Activated CD8-positive, alpha-beta memory T cell treated with anti-CD3 and anti-CD28 coated beads, Interleukin-2, amount 50 U/mL, for 4 hours (primary cell): ENCODE measurements at regions not wholly inside any gene's neighbourhood (a gene's known extent, or its start where the extent isn't known, plus 50 kb on each side); places are given as distances from the start of the nearest gene placed in this dataset.
"Not testable (repeated sequence)": the region's sequence is repeated elsewhere in the genome, so short reads cannot be mapped to it uniquely, and the experiment has no call there.

Experiments
- DNase-seq: peaks from one replicate; pipeline ENCODE4 v3.0.0-alpha.2; 2020

DNA sequence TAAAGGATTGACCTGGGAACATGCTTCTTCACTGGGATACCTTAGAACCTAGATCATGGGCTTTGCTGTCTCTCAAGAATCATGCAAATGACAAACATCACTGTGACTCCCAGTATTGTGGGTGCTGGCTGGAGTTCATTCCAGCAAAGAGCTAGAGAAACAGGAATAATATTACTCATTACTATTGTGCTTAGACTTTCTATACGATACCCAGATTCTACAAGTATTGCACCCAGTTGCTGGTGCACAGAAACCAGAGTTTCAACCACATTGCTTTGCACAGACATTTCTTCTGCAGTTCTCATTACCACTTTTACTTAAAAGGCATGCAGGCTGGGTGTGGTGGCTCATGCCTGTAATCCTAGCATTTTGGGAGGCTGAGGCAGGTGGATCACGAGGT lies 220.4 kb upstream of the ZNF217 start:
- no peak for DNase-seq

DNA sequence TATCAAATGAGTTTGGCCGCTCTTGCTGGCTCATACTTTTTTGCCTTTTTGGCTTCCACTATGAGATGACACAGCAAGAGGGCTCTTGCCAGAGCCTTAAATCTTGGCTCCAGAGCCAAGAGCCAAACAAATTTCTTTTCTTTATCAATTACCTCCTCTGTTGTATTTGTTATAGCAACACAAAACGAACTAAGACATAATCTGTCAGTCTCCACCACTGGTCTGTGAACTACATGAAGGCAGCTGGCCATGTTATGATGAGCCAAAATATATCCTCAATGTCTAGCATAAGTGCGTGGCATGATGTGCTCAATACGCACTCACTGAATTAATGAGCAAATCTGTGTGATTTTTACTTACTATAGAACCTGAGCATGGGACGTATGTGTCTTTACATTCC lies 220.0 kb upstream of the ZNF217 start:
- no peak for DNase-seq

DNA sequence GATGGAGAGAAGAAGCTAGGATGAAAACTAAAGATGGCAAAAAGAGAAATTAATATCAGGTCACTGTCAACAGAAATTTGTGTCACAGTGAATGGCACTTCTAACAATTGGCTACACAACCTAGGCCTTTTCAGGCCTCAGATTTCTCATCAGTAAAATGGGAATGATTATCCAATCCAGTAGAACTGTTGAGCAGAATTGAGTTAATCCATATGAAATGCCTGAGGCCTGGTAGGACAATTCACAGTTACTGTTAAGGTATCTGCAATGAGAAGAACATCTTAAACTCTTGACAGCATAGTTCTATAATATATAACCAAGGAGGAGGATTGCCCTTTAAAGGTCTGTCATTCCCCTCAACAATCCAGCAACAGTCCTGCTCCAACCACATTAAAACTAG lies 217.9 kb upstream of the ZNF217 start:
- DNase-seq: no peak

DNA sequence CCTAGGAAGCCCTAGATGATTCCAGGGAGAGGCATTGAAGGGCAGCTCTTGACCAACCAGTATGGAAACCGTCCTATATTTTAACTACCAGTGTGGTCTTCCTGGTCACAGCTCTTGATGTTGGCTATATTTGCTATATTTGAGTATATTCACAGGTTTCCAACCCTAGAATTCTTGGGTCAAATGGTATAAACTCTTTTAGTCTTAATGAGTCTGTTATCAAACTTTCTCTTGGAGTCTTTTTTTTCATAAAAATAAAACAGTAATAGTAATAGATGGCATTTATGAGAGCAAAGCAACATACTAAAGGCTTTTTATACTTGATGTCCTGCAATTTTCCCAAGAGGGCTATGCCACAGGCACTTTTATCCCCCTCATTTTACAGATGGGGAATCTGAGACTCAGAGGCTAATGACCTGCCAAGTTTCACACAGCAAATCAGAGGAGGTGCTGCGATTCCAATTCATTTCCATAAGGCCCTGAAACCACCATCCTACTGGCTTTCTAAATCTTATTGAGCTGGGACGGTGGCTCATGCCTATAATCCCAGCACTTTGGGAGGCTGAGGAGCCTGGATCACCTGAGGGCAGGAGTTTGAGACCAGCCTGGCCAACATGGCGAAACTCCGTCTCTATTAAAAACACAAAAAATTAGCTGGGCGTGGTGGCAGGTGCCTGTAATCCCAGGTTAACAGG lies 217.2 kb upstream of the ZNF217 start:
- no peak for DNase-seq

DNA sequence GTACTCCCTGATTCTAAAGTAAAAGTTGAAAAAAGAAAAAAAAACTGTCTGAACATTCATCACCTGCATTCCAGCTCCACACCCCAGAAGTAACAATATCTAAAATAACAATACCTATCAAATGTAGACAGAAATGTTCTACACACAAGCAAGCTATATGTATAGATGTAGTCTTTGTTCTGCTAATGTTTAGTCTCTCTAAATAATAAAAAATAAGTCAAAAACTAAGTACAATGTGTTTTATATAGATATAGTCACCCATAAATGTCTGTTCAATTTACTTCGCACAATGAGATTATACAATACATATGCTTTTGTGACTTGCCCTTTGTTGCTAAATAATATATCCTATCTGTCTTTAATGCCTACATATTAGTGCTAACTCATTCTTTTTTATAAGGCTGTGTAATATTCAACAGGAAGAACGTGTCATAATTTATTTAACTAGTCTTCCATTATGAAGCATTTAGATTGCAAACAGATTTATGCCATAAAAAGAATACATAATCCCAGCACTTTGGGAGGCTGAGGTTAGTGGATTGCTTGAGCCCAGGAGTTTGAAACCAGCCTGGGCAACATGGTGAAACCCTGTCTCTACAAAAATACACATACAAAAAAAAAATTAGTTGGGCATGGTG lies 216.2 kb upstream of the ZNF217 start:
- DNase-seq: no peak

DNA sequence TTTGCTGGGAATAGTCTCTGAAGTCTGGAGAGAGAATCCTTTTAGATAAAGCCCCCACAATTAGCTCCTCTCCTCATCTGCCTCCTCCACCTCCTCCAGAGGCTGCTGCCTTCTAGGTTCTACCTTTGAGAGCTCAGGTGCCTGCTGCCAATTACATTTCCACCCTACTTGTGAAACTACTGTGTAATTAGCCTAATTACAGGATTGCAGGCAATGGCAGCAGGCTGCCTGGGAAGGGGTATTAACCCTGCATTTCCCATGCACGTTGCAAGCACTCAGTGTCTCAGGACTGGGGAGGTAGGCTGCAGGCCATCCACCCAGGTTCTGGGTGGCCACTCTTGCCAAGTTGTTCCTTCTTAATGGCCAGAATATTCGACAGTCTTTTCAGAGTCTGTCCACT lies 215.6 kb upstream of the ZNF217 start:
- DNase-seq: no peak

DNA sequence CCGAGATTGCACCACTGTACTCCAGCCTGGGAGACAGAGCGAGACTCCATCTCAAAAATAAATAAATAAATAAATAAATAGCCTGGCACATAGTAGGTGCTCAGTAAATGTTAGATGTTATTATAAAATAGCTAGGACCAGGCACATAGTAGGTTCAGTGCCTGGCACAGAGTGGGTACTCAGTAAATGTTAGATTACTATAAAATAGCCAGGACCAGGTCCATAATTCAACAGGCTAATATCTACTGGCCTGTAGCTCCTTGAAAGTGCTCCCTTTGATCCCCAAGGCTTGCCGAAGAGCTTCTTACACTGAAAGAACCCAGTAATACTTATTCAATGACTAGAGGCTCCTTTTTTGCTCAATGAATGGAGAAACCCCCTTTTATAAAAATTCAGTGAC lies 215.1 kb upstream of the ZNF217 start:
- DNase-seq: no peak

DNA sequence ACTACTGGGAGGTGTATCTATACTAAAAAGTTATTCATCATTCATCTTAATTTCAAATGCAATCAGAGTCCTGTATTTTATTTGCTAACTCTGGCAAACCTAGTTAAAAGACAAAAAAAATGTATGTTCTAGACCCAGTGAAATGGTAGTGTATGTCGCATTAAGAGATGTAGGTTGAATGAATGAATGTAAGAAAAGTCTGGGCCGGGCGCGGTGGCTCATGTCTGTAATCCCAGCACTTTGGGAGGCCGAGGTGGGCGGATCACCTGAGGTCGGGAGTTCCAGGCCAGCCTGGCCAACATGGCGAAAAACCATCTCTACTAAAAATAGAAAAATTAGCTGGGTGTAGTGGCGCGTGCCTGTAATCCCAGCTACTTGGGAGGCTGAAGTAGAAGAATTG lies 214.7 kb upstream of the ZNF217 start:
- DNase-seq: not testable (repeated sequence)

DNA sequence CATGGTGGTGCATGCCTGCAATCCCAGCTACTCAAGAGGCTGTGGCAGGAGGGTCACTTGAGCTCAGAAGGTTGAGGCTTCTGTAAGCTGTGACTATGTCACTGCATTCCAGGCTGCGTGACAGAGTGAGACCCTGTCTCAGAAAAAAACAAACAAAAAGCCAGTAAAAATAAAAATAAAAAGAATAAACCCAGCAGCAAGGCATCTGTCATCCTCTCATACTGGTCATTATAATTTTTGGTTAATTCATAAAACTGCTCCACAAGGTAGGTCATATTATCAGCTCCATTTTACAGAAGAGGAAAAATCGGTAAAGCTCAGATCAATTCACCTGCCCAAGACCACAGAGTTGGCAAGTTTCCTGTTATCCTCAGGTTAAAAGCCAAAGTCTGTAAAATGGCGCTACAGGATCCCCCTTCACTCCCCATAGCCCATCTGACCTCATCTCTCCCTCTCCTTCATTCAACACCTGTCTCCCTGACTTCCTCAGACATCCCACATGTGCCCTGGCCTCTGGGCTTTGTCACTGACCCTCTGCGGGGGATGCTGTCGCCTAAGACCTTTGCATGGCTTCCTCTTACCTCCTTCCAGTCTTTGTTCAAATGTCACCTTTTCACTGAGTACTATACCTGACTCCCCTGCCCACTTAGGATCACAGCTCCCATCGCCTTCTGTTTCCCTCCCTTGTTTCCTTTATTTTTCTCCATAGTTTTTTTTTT lies 213.2 kb upstream of the ZNF217 start:
- no peak for DNase-seq

DNA sequence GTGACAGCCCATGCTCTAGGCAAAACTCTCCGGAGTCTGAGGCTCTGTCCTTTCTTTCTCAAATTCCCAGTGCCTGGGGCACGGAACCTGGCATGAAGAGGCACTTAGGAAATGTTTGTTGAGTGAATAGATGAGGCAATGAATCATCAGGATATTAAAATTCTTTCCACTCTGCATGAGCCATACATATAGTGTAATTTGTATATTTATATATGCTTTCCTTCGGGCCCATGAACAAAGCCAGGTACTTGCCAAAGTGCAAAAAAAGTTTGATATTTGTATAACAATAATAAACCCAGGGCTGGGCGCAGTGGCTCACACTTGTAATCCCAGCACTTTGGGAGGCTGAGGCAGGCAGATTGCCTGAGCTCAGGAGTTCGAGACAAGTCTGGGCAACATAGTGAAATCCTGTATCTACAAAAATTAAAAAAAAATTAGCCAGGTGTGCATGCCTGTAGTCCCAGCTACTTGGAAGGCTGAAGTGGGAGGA lies 212.3 kb upstream of the ZNF217 start:
- DNase-seq: no peak

DNA sequence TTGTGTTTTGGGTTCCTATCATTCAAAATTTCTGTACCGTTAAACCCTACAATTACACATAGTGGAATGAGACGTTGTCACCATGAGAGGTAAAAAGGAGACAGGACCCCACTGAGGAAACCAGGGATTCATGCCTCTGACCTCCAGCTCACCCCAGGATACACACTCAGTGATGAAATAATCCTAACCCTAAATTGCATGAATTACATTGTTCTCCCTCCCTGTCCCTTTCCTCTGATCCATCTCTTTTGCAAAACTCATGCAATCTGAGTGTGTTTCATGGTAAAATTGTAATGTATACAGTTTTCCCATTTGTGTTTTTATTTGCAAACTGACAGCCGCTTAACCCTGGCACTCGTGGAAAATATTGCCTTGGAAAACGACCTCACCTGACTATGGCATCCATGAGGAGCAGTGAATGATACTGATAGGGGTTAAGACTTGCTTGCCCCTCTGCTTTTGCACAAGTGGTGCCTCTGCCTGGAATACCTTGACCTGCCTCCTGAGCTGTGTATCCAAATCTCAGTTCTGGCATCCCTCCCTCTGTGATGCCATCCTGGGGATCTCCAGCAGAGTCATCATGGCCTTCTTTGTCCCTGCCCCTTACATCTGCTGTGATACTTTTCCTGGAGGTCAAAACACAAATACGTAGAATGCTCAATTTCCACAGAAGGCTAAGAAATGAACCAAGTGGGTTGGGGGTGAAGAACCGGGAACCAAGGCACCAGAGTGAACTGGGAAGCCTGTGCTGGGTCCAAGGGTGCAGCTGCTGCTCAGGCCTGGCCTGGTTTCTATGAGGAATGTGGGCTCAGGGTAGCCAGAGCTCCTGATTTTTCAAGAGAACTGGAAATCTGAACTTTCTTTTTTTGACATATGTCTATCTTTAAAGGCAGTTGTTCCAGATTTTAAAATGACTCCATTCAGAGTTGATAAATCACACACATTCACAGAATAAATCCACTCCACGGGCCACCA lies 211.6 kb upstream of the ZNF217 start:
- DNase-seq: no peak

DNA sequence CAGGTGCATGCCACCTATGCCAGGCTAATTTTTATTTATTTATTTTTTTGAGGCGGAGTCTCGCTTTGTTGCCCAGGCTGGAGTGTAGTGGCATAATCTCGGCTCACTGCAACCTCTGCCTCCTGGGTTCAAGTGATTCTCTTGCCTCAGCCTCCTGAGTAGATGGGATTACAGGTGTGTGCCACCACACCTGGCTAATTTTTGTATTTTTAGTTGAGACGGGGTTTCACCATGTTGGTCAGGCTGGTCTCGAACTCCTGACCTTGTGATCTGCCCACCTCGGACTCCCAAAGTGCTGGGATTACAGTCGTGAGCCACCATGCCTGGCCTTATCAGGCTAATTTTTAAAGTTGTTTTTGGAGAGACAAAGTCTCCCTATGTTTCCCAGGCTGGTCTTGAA lies 210.7 kb upstream of the ZNF217 start:
- not testable (repeated sequence) for DNase-seq

DNA sequence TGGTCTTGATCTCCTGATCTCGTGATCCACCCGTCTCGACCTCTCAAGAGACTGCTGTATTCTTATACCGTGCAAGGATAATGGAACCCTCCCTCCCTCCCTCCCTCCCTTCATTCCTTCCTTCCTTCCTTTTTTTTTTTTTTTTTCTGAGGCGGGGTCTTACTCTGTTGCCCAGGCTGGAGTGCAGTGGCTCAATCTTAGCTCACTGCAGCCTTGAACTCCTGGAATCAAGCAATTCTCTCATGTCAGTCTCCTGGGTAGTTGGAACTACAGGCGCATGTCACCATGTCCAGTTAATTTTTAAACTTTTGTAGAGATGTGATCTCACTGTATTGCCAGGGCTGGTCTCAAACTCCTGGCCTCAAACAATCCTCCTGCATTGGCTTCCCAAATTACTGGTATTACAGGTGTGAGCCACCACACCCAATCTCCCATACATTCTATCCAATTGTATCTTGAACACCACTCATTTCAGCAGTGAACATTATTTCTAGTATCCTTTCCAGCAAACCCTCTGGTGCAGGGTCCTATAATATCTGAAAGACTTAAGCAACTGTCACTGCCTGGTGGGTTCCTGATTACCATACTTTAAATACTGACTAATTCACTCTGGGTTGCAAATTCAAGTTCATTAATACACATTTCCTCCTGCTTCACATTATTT lies 210.0 kb upstream of the ZNF217 start:
- DNase-seq: no peak

DNA sequence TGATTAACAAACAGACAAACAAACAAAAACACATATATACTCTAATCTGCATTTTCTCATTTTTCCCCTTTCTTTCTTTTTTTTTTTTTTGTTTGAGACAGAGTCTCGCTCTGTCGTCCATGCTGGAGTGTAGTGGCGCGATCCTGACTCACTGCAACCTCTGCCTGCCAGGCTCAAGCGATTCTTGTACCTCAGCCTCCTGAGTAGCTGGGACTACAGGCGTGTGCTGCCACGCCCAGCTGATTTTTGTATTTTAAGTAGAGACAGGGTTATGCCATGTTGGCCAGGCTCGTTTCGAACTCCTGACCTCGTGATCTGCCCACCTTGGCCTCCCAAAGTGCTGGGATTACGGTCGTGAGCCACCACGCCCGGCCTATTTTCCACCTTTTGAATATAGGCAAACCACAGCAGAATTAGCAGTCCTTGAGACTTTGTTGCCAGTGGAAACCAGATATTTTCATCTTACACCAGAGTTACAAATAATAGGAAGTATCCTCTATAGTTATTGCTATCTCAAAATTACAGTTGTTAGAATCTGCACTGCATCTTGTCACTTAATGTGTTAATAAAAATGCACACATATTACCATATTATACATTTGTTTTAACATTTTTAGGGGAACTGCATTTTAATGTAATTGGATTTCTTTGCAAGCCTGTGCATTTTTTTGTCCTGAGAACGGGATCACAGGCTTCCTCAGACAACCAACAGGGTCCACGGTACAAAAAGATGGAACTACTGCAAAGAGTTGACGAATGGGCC lies 208.2 kb upstream of the ZNF217 start:
- no peak for DNase-seq

DNA sequence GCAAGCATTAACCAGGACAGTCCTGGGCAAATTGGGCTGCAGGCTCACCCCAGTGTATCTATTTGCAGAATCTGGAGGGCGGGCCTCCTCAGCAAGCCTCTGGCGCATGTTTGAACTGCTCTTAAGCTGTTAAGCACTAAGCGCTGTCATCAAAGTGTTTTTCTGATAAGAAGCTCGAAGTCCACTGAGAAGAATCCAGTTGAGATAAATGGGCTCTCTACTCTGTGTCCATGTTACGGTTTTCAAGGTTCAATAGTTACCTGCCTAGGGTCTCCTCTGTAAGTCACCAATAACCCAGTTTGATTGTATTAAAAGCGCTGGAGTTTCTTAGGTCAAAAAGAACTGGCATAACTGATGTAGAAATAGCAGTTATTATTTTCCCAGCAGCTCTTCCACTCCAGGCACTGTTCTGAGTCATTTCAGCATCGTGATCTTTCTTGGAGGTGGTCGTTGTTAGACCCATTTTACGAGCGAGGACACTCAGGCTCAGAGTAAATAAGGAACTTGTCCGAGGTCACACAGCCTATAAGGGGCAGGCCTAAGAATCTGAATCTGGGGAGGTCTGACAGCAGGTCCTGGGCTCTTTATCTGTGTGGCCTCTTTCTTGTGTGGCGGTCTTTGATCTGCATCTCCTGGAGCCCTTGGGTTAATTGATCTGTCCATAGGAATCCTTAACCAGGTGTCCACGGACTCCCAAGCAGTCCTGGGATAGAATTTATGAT lies 207.4 kb upstream of the ZNF217 start:
- no peak for DNase-seq

DNA sequence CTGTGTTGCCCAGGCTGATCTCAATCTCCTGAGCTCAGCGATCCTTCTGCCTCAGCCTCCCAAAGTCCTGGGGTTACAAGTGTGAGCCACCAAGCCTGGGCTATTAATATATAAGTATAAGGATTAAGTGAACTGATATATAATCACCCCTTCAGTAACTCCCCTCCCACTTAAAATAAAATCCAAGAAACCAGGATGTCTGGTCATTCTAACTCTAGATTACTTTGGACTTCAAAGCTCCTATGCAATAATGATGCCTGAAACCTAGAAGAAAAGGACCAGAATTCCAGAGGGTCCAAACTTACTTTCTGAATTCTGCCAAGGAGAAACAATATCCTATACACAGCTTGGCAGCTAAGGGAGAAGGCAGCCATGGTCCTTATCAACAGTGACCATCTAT lies 206.8 kb upstream of the ZNF217 start:
- DNase-seq: no peak

DNA sequence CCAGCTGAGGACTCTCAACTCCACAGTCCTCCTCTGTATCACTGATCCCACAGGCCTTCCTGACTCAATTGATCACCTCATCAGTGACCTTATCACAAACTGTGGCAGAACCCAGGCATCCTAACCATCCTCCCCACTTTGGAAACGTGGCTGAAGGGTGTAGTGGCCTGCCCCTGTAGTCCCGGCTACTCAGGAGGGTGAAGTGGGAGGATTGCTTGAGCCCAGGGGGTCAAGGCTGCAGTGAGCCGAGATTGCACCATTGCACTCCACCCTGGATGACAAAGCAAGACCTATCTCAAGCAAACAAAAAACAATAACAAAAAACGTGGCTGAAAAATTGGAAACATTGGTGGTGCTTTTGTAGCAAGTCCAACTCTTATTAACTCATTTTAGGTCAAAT lies 203.4 kb upstream of the ZNF217 start:
- DNase-seq: no peak

DNA sequence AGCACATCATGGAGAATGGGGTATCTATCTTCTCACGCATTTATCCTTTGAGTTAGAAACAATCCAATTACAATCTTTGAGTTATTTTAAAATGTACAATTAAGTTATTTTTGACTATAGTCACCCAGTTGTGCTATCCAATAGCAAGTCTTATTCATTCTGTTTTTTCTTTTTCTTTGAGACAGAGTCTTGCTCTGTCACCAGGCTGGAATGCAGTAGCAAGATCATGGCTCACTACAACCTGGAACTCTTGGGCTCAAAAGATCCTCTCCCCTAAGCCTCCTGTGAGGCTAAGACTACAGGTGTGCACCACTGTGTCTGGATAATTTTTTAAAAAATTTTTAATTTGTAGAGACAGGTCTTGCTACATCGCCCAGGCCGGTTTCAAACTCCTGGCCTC lies 201.5 kb upstream of the ZNF217 start:
- DNase-seq: no peak

DNA sequence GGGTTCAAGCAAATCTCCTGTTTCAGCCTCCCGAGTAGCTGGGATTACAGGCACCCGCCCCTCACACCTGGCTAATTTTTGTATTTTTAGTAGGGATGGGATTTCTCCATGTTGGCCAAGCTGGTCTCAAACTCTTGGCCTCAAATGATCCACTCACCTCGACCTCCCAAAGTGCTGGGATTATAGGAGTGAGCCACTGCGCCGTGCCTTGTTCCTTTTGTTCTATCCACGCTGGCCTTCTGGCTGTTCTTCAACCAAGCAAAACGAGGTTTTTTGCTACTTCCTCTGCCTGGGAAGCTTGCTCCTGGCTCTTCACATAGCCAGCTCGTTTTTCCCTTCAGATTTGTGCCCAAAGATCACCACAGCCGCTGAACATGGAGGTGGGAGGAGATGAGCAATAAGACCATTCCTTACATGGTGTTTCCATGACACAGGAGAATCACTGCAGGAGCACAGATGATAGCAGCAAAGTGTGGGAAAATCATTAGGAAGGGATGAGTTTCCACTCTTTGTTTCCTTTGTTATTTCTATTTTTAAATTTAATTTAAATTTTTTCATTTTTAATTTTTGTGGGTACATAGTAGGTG lies 201.0 kb upstream of the ZNF217 start:
- no peak for DNase-seq

DNA sequence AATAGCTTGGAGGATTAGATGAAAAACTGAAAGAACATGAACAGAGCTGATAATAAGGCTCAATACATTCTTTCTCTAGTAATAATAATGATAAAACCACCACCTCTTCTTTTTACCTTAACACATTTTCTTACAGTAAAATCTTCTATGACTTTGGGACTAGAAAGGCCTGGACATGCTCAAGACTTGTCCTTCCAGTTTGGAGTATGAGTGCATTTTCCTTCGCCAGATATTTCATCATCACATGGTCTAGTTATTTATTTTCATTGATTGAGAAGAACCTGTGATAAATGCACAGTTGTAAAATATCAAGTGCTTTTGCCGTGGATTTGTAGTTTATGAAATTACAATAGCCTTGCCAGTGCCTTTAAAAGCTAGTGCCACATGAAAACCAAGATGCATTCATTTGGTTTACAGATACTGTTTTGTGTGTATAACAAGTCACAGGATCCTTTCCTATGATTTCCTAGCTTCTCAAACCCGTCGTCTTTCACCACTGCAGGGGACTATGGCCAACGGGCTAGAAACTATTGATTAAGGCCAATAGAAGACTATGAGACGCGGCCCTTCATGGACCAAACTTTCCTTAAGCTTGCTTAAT lies 200.2 kb upstream of the ZNF217 start:
- DNase-seq: no peak
